GM18517 (cell line): ENCODE measurements at regions not wholly inside any gene's neighbourhood (a gene's known extent, or its start where the extent isn't known, plus 50 kb on each side); places are given as distances from the start of the nearest gene placed in this dataset.

Source experiments
- ATAC-seq: cut with Tn5 transposase; IDR thresholded peaks from one replicate; pipeline ENCODE4 v1.9.1; 2021; ENCODE audit warnings: mild to moderate bottlenecking, moderate library complexity; ENCODE audit not compliant: unreplicated experiment

GRCh38 chr1:224504297-224505041 lies 69.9 kb upstream of the WDR26 start:
- no peak for ATAC-seq

- no peak for ATAC-seq
These were observed 71.0 kb upstream of the WDR26 start for GRCh38 chr1:224505454-224506093.

- no peak for ATAC-seq
These were observed 71.7 kb upstream of the WDR26 start for GRCh38 chr1:224506141-224506814.

- no peak for ATAC-seq
These were observed 73.3 kb upstream of the WDR26 start for GRCh38 chr1:224507771-224508523.

- ATAC-seq, result no peak
These were observed 75.3 kb upstream of the WDR26 start for GRCh38 chr1:224509907-224510306.

- no peak for ATAC-seq
These were observed 76.5 kb upstream of the WDR26 start for GRCh38 chr1:224510880-224511645.

- ATAC-seq, result no peak
These were observed 78.1 kb upstream of the WDR26 start for GRCh38 chr1:224512600-224513151.

- ATAC-seq, result no peak
These were observed 78.8 kb upstream of the WDR26 start for GRCh38 chr1:224513383-224513782.

- peak; percentile 91 for ATAC-seq
These were observed 79.2 kb upstream of the WDR26 start for GRCh38 chr1:224513787-224514209.

- no peak for ATAC-seq
These were observed 82.6 kb upstream of the WDR26 start for GRCh38 chr1:224517171-224517570.

- ATAC-seq, result no peak
These were observed 83.9 kb upstream of the WDR26 start for GRCh38 chr1:224518528-224518927.

GRCh38 chr1:224519874-224520273 lies 85.3 kb upstream of the WDR26 start:
- no peak for ATAC-seq

- ATAC-seq, result no peak
These were observed 86.2 kb upstream of the WDR26 start for GRCh38 chr1:224520808-224521207.

GRCh38 chr1:224521904-224522734 lies 87.5 kb upstream of the WDR26 start:
- ATAC-seq, result no peak

GRCh38 chr1:224523676-224524075 lies 89.1 kb upstream of the WDR26 start:
- ATAC-seq, result no peak

GRCh38 chr1:224524679-224525078 lies 90.1 kb upstream of the WDR26 start:
- ATAC-seq, result no peak

GRCh38 chr1:224525411-224526040 lies 90.6 kb upstream of the CNIH3 start:
- no peak for ATAC-seq

- ATAC-seq, result no peak
These were observed 89.3 kb upstream of the CNIH3 start for GRCh38 chr1:224526771-224527170.

- no peak for ATAC-seq
These were observed 87.2 kb upstream of the CNIH3 start for GRCh38 chr1:224528900-224529299.
